ENCODE measurements at regions not wholly inside any gene's neighbourhood (a gene's known extent, or its start where the extent isn't known, plus 50 kb on each side); places are given as distances from the start of the nearest gene placed in this dataset.
A peak's percentile ranks its signal among the peaks of the same experiment; 100 is the strongest.

DNA sequence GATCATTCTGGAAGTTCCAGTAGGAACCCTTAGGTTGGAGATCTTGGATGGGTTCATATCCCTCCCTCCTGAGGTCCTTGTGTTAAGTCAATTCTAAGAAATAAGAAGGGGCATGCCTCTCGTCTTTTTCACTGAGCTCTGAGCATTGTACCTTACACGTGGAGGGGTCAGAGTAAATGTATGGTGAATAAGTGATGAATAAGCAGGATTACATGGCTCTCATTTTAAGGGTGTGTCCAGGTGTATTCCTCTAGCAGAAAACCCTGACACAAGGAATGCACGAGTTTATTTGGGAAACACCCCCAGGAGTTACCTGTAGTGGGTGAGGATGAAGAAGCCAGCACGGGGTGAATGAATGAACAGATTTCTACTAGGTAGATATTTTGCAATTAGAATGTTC, 400.2 kb downstream of the KIF16B start:
- Histone ChIP-seq H3K9me3 (no peaks in the 10 kb centered on the region), H3K27me3 (no peaks in the 10 kb centered on the region), H3K4me3 (ENCODE audit: low read depth, low read length) (no peak overlapping the region), H3K4me1 (no peaks in the 10 kb centered on the region), H3K36me3 (no peaks in the 10 kb centered on the region)
- no peak for DNase-seq
- TF ChIP-seq, protein P1, sequence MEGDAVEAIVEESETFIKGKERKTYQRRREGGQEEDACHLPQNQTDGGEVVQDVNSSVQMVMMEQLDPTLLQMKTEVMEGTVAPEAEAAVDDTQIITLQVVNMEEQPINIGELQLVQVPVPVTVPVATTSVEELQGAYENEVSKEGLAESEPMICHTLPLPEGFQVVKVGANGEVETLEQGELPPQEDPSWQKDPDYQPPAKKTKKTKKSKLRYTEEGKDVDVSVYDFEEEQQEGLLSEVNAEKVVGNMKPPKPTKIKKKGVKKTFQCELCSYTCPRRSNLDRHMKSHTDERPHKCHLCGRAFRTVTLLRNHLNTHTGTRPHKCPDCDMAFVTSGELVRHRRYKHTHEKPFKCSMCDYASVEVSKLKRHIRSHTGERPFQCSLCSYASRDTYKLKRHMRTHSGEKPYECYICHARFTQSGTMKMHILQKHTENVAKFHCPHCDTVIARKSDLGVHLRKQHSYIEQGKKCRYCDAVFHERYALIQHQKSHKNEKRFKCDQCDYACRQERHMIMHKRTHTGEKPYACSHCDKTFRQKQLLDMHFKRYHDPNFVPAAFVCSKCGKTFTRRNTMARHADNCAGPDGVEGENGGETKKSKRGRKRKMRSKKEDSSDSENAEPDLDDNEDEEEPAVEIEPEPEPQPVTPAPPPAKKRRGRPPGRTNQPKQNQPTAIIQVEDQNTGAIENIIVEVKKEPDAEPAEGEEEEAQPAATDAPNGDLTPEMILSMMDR (IDR thresholded peaks at IDR 0.05; ENCODE audit: low read depth, low read length) = no peak

DNA sequence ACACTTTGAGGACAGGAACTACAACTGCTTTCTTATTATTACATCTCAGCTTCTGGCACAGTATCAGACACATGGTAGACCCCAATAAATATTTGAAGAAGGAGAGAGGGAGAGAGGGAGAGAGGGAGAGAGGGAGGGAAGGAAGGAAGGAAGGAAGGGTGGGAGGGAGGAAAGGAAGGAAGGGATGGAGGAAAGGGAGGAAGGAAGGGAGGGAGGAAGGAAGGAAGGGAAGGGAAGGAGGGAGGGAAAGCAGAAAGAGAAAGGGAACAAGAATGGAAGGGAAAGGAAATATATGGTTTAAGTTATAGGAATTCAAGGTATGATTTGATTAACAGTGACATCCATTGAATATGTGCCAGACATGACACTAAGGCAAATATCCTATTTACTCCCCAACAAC, 402.1 kb downstream of the KIF16B start:
- Histone ChIP-seq H3K36me3 (no peaks in the 10 kb centered on the region), H3K27me3 (no peaks in the 10 kb centered on the region), H3K4me1 (no peaks in the 10 kb centered on the region), H3K4me3 (ENCODE audit: low read depth, low read length) (no peak overlapping the region), H3K9me3 (no peaks in the 10 kb centered on the region)
- TF ChIP-seq, protein P1 (IDR thresholded peaks at IDR 0.05; ENCODE audit: low read depth, low read length) = no peak
- no peak for DNase-seq

- Histone ChIP-seq H3K9me3 (no peaks in the 10 kb centered on the region), H3K36me3 (no peaks in the 10 kb centered on the region), H3K4me3 (ENCODE audit: low read depth, low read length) (peak overlapping the region; percentile 40), H3K27me3 (no peaks in the 10 kb centered on the region), H3K4me1 (no peaks in the 10 kb centered on the region)
- TF ChIP-seq, protein P1 (IDR thresholded peaks at IDR 0.05; ENCODE audit: low read depth, low read length) = no peak
- DNase-seq = no peak
Measured at GRCh38 chr20:16170406-16170971, 402.8 kb downstream of the KIF16B start.

GRCh38 chr20:16167423-16168130, 405.7 kb downstream of the KIF16B start:
- TF ChIP-seq, protein P1 (IDR thresholded peaks at IDR 0.05; ENCODE audit: low read depth, low read length) = no peak

DNA sequence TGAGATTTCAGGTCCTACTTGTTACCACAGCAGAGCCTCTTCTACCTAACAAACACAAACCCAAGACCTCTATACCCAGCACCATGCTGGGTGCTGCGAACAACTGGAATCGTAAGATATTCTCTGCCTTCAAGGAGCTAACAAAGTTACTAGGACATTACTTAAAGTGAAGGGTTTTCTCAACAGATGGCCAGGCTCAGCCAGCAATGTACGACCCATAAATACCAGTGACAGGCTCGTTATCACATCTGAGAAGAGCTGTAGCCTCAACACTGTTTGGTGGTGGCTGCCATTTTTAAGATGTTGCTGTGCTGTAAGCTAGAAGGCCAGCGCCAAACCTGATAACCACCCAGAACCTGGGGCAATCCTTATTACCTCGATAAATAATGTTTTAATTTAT, 406.5 kb downstream of the KIF16B start:
- no peak overlapping the region for H3K4me3 ChIP-seq (ENCODE audit: low read depth, low read length)
- TF ChIP-seq, protein P1 (IDR thresholded peaks at IDR 0.05; ENCODE audit: low read depth, low read length) = no peak
- no peak for DNase-seq
- no peaks in the 10 kb centered on the region for H3K9me3 ChIP-seq
- H3K4me1 ChIP-seq = no peaks in the 10 kb centered on the region
- H3K36me3 ChIP-seq = no peaks in the 10 kb centered on the region
- H3K27me3 ChIP-seq = no peaks in the 10 kb centered on the region

More at GRCh38 chr20:16167423-16168130, 405.7 kb downstream of the KIF16B start:
- H3K27me3 ChIP-seq = no peaks in the 10 kb centered on the region
- H3K36me3 ChIP-seq = no peaks in the 10 kb centered on the region
- DNase-seq = no peak
- H3K4me3 ChIP-seq (ENCODE audit: low read depth, low read length) = no peak overlapping the region
- H3K9me3 ChIP-seq = no peaks in the 10 kb centered on the region
- no peaks in the 10 kb centered on the region for H3K4me1 ChIP-seq

GRCh38 chr20:16158976-16159286, 414.3 kb downstream of the KIF16B start:
- H3K4me3 ChIP-seq (ENCODE audit: low read depth, low read length) = no peak overlapping the region
- DNase-seq = no peak
- TF ChIP-seq, protein P1 (IDR thresholded peaks at IDR 0.05; ENCODE audit: low read depth, low read length) = no peak
- H3K27me3 ChIP-seq = no peaks in the 10 kb centered on the region
- no peaks in the 10 kb centered on the region for H3K4me1 ChIP-seq
- no peaks in the 10 kb centered on the region for H3K36me3 ChIP-seq
- no peaks in the 10 kb centered on the region for H3K9me3 ChIP-seq
